ENCODE measurements at regions not wholly inside any gene's neighbourhood (a gene's known extent, or its start where the extent isn't known, plus 50 kb on each side); places are given as distances from the start of the nearest gene placed in this dataset.

GRCh38 chr21:15526798-15527197, 203.0 kb upstream of the USP25 start:
- no peak overlapping the region for H3K27ac Mint-ChIP-seq
- H3K4me1 Mint-ChIP-seq (ENCODE audit: low read depth) = peaks cover 22% of the 10 kb centered on the region
- H3K27me3 Mint-ChIP-seq (ENCODE audit: low read depth) = no peaks in the 10 kb centered on the region
- H3K9me3 Mint-ChIP-seq = peaks cover 0 to 1% of the 10 kb centered on the region in 2 donors
- ATAC-seq (replicated peaks in 1 of 2) (no peak), DNase-seq (no peak)
- no peak overlapping the region for H3K4me3 Mint-ChIP-seq
- H3K36me3 Mint-ChIP-seq (ENCODE audit: insufficient read depth in 2 of 2) = no peaks in the 10 kb centered on the region

- H3K4me3 Mint-ChIP-seq = no peak overlapping the region
- DNase-seq = no peak
- peaks cover 0 to 1% of the 10 kb centered on the region in 2 donors for H3K9me3 Mint-ChIP-seq
- H3K27me3 Mint-ChIP-seq (ENCODE audit: low read depth) = no peaks in the 10 kb centered on the region
- H3K27ac Mint-ChIP-seq = no peak overlapping the region
- no peak for ATAC-seq (replicated peaks in 1 of 2)
- H3K36me3 Mint-ChIP-seq (ENCODE audit: insufficient read depth in 2 of 2) = no peaks in the 10 kb centered on the region
- H3K4me1 Mint-ChIP-seq (ENCODE audit: low read depth) = peaks cover 22% of the 10 kb centered on the region
Measured at GRCh38 chr21:15528346-15528745, 201.4 kb upstream of the USP25 start.

- Mint-ChIP-seq H3K4me3 (no peak overlapping the region), H3K4me1 (ENCODE audit: low read depth) (peaks cover 14% of the 10 kb centered on the region), H3K9me3 (peaks cover 0 to 1% of the 10 kb centered on the region in 2 donors), H3K27ac (no peak overlapping the region), H3K36me3 (ENCODE audit: insufficient read depth in 2 of 2) (peaks cover 0 to 2% of the 10 kb centered on the region in 2 donors), H3K27me3 (ENCODE audit: low read depth) (no peaks in the 10 kb centered on the region)
- ATAC-seq (replicated peaks in 1 of 2) = no peak
- DNase-seq = no peak
Measured at GRCh38 chr21:15531986-15532385, 197.8 kb upstream of the USP25 start.

- ATAC-seq (replicated peaks in 1 of 2) = no peak
- peaks cover 8% of the 10 kb centered on the region for H3K27me3 Mint-ChIP-seq (ENCODE audit: low read depth)
- peaks cover 0 to 1% of the 10 kb centered on the region in 2 donors for H3K9me3 Mint-ChIP-seq
- DNase-seq = no peak
- H3K4me3 Mint-ChIP-seq = no peak overlapping the region
- H3K36me3 Mint-ChIP-seq (ENCODE audit: insufficient read depth in 2 of 2) = peaks cover 0 to 2% of the 10 kb centered on the region in 2 donors
- no peak overlapping the region for H3K27ac Mint-ChIP-seq
- H3K4me1 Mint-ChIP-seq (ENCODE audit: low read depth) = peaks cover 14% of the 10 kb centered on the region
Measured at GRCh38 chr21:15533618-15534017, 196.2 kb upstream of the USP25 start.

GRCh38 chr21:15534450-15534886, 195.3 kb upstream of the USP25 start:
- peak overlapping the region; percentile 70 for H3K27ac Mint-ChIP-seq
- H3K4me3 Mint-ChIP-seq = no peak overlapping the region
- peaks cover 16% of the 10 kb centered on the region for H3K27me3 Mint-ChIP-seq (ENCODE audit: low read depth)
- H3K4me1 Mint-ChIP-seq (ENCODE audit: low read depth) = peaks cover 14% of the 10 kb centered on the region
- H3K9me3 Mint-ChIP-seq = peaks cover 0 to 1% of the 10 kb centered on the region in 2 donors
- H3K36me3 Mint-ChIP-seq (ENCODE audit: insufficient read depth in 2 of 2) = peaks cover 0 to 2% of the 10 kb centered on the region in 2 donors
- DNase-seq (no peak), ATAC-seq (replicated peaks in 1 of 2) (no peak)

GRCh38 chr21:15539376-15539775, 190.4 kb upstream of the USP25 start:
- no peak overlapping the region for H3K27ac Mint-ChIP-seq
- H3K4me3 Mint-ChIP-seq = no peak overlapping the region
- DNase-seq (no peak), ATAC-seq (replicated peaks in 1 of 2) (no peak)
- peaks cover 0 to 4% of the 10 kb centered on the region in 2 donors for H3K9me3 Mint-ChIP-seq
- H3K27me3 Mint-ChIP-seq (ENCODE audit: low read depth) = peaks cover 18% of the 10 kb centered on the region
- peaks cover 0 to 3% of the 10 kb centered on the region in 2 donors for H3K36me3 Mint-ChIP-seq (ENCODE audit: insufficient read depth in 2 of 2)
- H3K4me1 Mint-ChIP-seq (ENCODE audit: low read depth) = peaks cover 8% of the 10 kb centered on the region

- no peak for ATAC-seq (replicated peaks in 1 of 2)
- H3K27ac Mint-ChIP-seq = no peak overlapping the region
- no peak overlapping the region for H3K4me3 Mint-ChIP-seq
- no peaks in the 10 kb centered on the region for H3K4me1 Mint-ChIP-seq (ENCODE audit: low read depth)
- peaks cover 0 to 4% of the 10 kb centered on the region in 2 donors for H3K9me3 Mint-ChIP-seq
- DNase-seq = no peak
- peaks cover 12% of the 10 kb centered on the region for H3K27me3 Mint-ChIP-seq (ENCODE audit: low read depth)
- peaks cover 0 to 1% of the 10 kb centered on the region in 2 donors for H3K36me3 Mint-ChIP-seq (ENCODE audit: insufficient read depth in 2 of 2)
Measured at GRCh38 chr21:15543473-15543872, 186.3 kb upstream of the USP25 start.

- Mint-ChIP-seq H3K36me3 (ENCODE audit: insufficient read depth in 2 of 2) (no peaks in the 10 kb centered on the region), H3K4me1 (ENCODE audit: low read depth) (peaks cover 9% of the 10 kb centered on the region), H3K4me3 (no peak overlapping the region), H3K9me3 (no peaks in the 10 kb centered on the region), H3K27me3 (ENCODE audit: low read depth) (no peaks in the 10 kb centered on the region), H3K27ac (no peak overlapping the region)
- no peak for ATAC-seq (replicated peaks in 1 of 2)
- DNase-seq = no peak
Measured at GRCh38 chr21:15549671-15550070, 180.1 kb upstream of the USP25 start.

- Mint-ChIP-seq H3K4me1 (ENCODE audit: low read depth) (peaks cover 9% of the 10 kb centered on the region), H3K27me3 (ENCODE audit: low read depth) (no peaks in the 10 kb centered on the region), H3K36me3 (ENCODE audit: insufficient read depth in 2 of 2) (no peaks in the 10 kb centered on the region), H3K27ac (no peak overlapping the region), H3K9me3 (no peaks in the 10 kb centered on the region), H3K4me3 (no peak overlapping the region)
- ATAC-seq (replicated peaks in 1 of 2) (no peak), DNase-seq (no peak)
Measured at GRCh38 chr21:15552914-15553494, 176.8 kb upstream of the USP25 start.

GRCh38 chr21:15557925-15558324, 171.9 kb upstream of the USP25 start:
- no peak overlapping the region for H3K4me3 Mint-ChIP-seq
- no peaks in the 10 kb centered on the region for H3K36me3 Mint-ChIP-seq (ENCODE audit: insufficient read depth in 2 of 2)
- DNase-seq = no peak
- peaks cover 19% of the 10 kb centered on the region for H3K4me1 Mint-ChIP-seq (ENCODE audit: low read depth)
- no peaks in the 10 kb centered on the region for H3K9me3 Mint-ChIP-seq
- no peaks in the 10 kb centered on the region for H3K27me3 Mint-ChIP-seq (ENCODE audit: low read depth)
- H3K27ac Mint-ChIP-seq = no peak overlapping the region
- ATAC-seq (replicated peaks in 1 of 2) = no peak

- H3K27me3 Mint-ChIP-seq (ENCODE audit: low read depth) = no peaks in the 10 kb centered on the region
- DNase-seq = no peak
- no peak overlapping the region for H3K4me3 Mint-ChIP-seq
- H3K36me3 Mint-ChIP-seq (ENCODE audit: insufficient read depth in 2 of 2) = no peaks in the 10 kb centered on the region
- H3K27ac Mint-ChIP-seq = no peak overlapping the region
- no peaks in the 10 kb centered on the region for H3K9me3 Mint-ChIP-seq
- peaks cover 11% of the 10 kb centered on the region for H3K4me1 Mint-ChIP-seq (ENCODE audit: low read depth)
- no peak for ATAC-seq (replicated peaks in 1 of 2)
Measured at GRCh38 chr21:15558884-15559283, 170.9 kb upstream of the USP25 start.

GRCh38 chr21:15559660-15560059, 170.1 kb upstream of the USP25 start:
- no peak for DNase-seq
- Mint-ChIP-seq H3K4me3 (no peak overlapping the region), H3K9me3 (no peaks in the 10 kb centered on the region), H3K4me1 (ENCODE audit: low read depth) (peaks cover 11% of the 10 kb centered on the region), H3K27ac (no peak overlapping the region), H3K36me3 (ENCODE audit: insufficient read depth in 2 of 2) (no peaks in the 10 kb centered on the region), H3K27me3 (ENCODE audit: low read depth) (no peaks in the 10 kb centered on the region)
- no peak for ATAC-seq (replicated peaks in 1 of 2)

GRCh38 chr21:15560383-15561056, 169.3 kb upstream of the USP25 start:
- no peak overlapping the region for H3K27ac Mint-ChIP-seq

GRCh38 chr21:15562748-15563147, 167.0 kb upstream of the USP25 start:
- DNase-seq (no peak), ATAC-seq (replicated peaks in 1 of 2) (no peak)
- H3K4me3 Mint-ChIP-seq = no peak overlapping the region
- peaks cover 11% of the 10 kb centered on the region for H3K4me1 Mint-ChIP-seq (ENCODE audit: low read depth)
- H3K36me3 Mint-ChIP-seq (ENCODE audit: insufficient read depth in 2 of 2) = no peaks in the 10 kb centered on the region
- H3K9me3 Mint-ChIP-seq = no peaks in the 10 kb centered on the region
- no peak overlapping the region for H3K27ac Mint-ChIP-seq
- peaks cover 5% of the 10 kb centered on the region for H3K27me3 Mint-ChIP-seq (ENCODE audit: low read depth)

More at GRCh38 chr21:15560383-15561056, 169.3 kb upstream of the USP25 start:
- Mint-ChIP-seq H3K36me3 (ENCODE audit: insufficient read depth in 2 of 2) (no peaks in the 10 kb centered on the region), H3K9me3 (no peaks in the 10 kb centered on the region), H3K27me3 (ENCODE audit: low read depth) (no peaks in the 10 kb centered on the region), H3K4me1 (ENCODE audit: low read depth) (peaks cover 11% of the 10 kb centered on the region), H3K4me3 (peak overlapping the region in 1 of 2 donors; percentile 1)
- DNase-seq (peak in 1 of 2 donors; percentile 2), ATAC-seq (replicated peaks in 1 of 2) (peak; percentile 38 to 52)

Data from activated T-cell treated with anti-CD3 and anti-CD28 coated beads, Interleukin-2, amount 50 U/mL, for 72 hours (primary cell).